Gastrocnemius medialis (tissue), 4 donors: ENCODE measurements at regions not wholly inside any gene's neighbourhood (a gene's known extent, or its start where the extent isn't known, plus 50 kb on each side); places are given as distances from the start of the nearest gene placed in this dataset.

Source experiments
- CTCF ChIP-seq, 5 experiments: fragments of 450-650 bp in 3 of 5; fragments of 200-600 bp in 2 of 5; sonication (generic) in 2 of 5; IDR thresholded peaks in 4 of 5; conservative IDR thresholded peaks in 1 of 5; 1 replicate in 4 of 5; 2 replicates in 1 of 5; pipeline ENCODE4 v1.5.1; 2016 to 2019; ENCODE audit warnings: antibody characterized with exemption in 5 of 5, mild to moderate bottlenecking in 3 of 5, moderate library complexity in 3 of 5
- POLR2A ChIP-seq, 2 donors: fragments of 450-650 bp; IDR thresholded peaks; one replicate each; pipeline ENCODE4 v1.6.1; 2017; ENCODE audit warnings: antibody characterized with exemption in 2 of 2, mild to moderate bottlenecking in 2 of 2, moderate library complexity in 2 of 2

GRCh38 chr6:18893540-18894269 lies 506.6 kb downstream of the RNF144B start:
- TF ChIP-seq POLR2A (IDR thresholded peaks at IDR 0.05) (no peak), CTCF (IDR thresholded peaks at IDR 0.05 in 4 of 5, conservative IDR thresholded peaks at IDR 0.05 in 1 of 5) (no peak)
